ENCODE measurements at regions not wholly inside any gene's neighbourhood (a gene's known extent, or its start where the extent isn't known, plus 50 kb on each side); places are given as distances from the start of the nearest gene placed in this dataset.
A peak's percentile ranks its signal among the peaks of the same experiment; 100 is the strongest.

GRCh38 chr4:138561276-138561880 lies 319.2 kb upstream of the SLC7A11 start:
- DNase-seq (ENCODE audit: low read depth), result no peak
- H3K4me3 ChIP-seq (ENCODE audit: low read depth, low read length), result no peak overlapping the region
- TF ChIP-seq CTCF (conservative IDR thresholded peaks at IDR 0.05; ENCODE audit: low read depth, low read length), result no peak

GRCh38 chr4:138560448-138560847 lies 318.3 kb upstream of the SLC7A11 start:
- no peak for DNase-seq (ENCODE audit: low read depth)
- no peak overlapping the region for H3K4me3 ChIP-seq (ENCODE audit: low read depth, low read length)
- no peak for TF ChIP-seq CTCF (conservative IDR thresholded peaks at IDR 0.05; ENCODE audit: low read depth, low read length)

- DNase-seq (ENCODE audit: low read depth), result no peak
- no peak overlapping the region for H3K4me3 ChIP-seq (ENCODE audit: low read depth, low read length)
- TF ChIP-seq CTCF (conservative IDR thresholded peaks at IDR 0.05; ENCODE audit: low read depth, low read length), result no peak
These were observed 316.7 kb upstream of the SLC7A11 start for GRCh38 chr4:138558886-138559285.

GRCh38 chr4:138555584-138555983 lies 313.4 kb upstream of the SLC7A11 start:
- DNase-seq (ENCODE audit: low read depth), result no peak
- no peak overlapping the region for H3K4me3 ChIP-seq (ENCODE audit: low read depth, low read length)
- peak; percentile 65 for TF ChIP-seq CTCF (conservative IDR thresholded peaks at IDR 0.05; ENCODE audit: low read depth, low read length)

- no peak for DNase-seq (ENCODE audit: low read depth)
- no peak for TF ChIP-seq CTCF (conservative IDR thresholded peaks at IDR 0.05; ENCODE audit: low read depth, low read length)
- no peak overlapping the region for H3K4me3 ChIP-seq (ENCODE audit: low read depth, low read length)
These were observed 313.0 kb upstream of the SLC7A11 start for GRCh38 chr4:138555108-138555507.

GRCh38 chr4:138553001-138553845 lies 311.1 kb upstream of the SLC7A11 start:
- no peak overlapping the region for H3K4me3 ChIP-seq (ENCODE audit: low read depth, low read length)
- no peak for DNase-seq (ENCODE audit: low read depth)
- TF ChIP-seq CTCF (conservative IDR thresholded peaks at IDR 0.05; ENCODE audit: low read depth, low read length), result no peak

All from epithelial cell of proximal tubule (primary cell).